Testis (tissue), 2 donors: ENCODE measurements at regions not wholly inside any gene's neighbourhood (a gene's known extent, or its start where the extent isn't known, plus 50 kb on each side); places are given as distances from the start of the nearest gene placed in this dataset.

ENCODE experiments used
- CTCF ChIP-seq, 3 experiments: fragments of 450-650 bp in 2 of 3; fragments of 200-600 bp in 1 of 3; sonication (generic) in 1 of 3; IDR thresholded peaks; one replicate each; pipeline ENCODE4 v1.5.1; 2016 to 2019; ENCODE audit warnings: antibody characterized with exemption in 3 of 3, mild to moderate bottlenecking in 2 of 3, moderate library complexity in 1 of 3
- POLR2A ChIP-seq: fragments of 450-650 bp; IDR thresholded peaks from one replicate; pipeline ENCODE4 v1.6.1; 2017; ENCODE audit warnings: antibody characterized with exemption, mild to moderate bottlenecking, moderate library complexity

- TF ChIP-seq POLR2A (no peak), CTCF (IDR thresholded peaks at IDR 0.05) (no peak)
These were observed 201.2 kb upstream of the NPY start for GRCh38 chr7:24082826-24083225.
